CD4-positive, CD25-positive, alpha-beta regulatory T cell (primary cell): ENCODE measurements at regions not wholly inside any gene's neighbourhood (a gene's known extent, or its start where the extent isn't known, plus 50 kb on each side); places are given as distances from the start of the nearest gene placed in this dataset.

Experiments
- ATAC-seq, 2 donors: fragments of 150-1000 bp; cut with Tn5 transposase; one replicate each; pipeline ENCODE4 v1.10.0; 2021; ENCODE audit warnings: low read depth in 2 of 2, moderate number of reproducible peaks in 2 of 2, moderate library complexity in 1 of 2
- DNase-seq, 3 donors: peaks; one replicate each; pipeline versions ENCODE4 v3.0.0 to v3.0.0-alpha.2; 2012 to 2022; ENCODE audit warnings: mixed read lengths in 1 of 3
- H3K27ac ChIP-seq: one replicate; pipeline ENCODE4 v1.7.0; 2013; ENCODE audit warnings: mild to moderate bottlenecking, low read length; ENCODE audit not compliant: insufficient read depth, poor library complexity, severe bottlenecking
- H3K27me3 ChIP-seq: one replicate; pipeline ENCODE4 v1.7.0; 2013; ENCODE audit warnings: low read length; ENCODE audit not compliant: control insufficient read depth, insufficient read depth
- H3K36me3 ChIP-seq: one replicate; pipeline ENCODE4 v1.7.0; 2013; ENCODE audit warnings: mild to moderate bottlenecking, low read length, moderate library complexity; ENCODE audit not compliant: control insufficient read depth, insufficient read depth
- H3K4me1 ChIP-seq: 2 replicates; pipeline ENCODE4 v1.7.0; 2013; ENCODE audit warnings: mild to moderate bottlenecking, low read length; ENCODE audit not compliant: insufficient read depth, control insufficient read depth, poor library complexity, severe bottlenecking
- H3K4me3 ChIP-seq: one replicate; pipeline ENCODE4 v1.7.0; 2013; ENCODE audit warnings: low read depth, mild to moderate bottlenecking, low read length, moderate library complexity
- H3K9me3 ChIP-seq, 2 experiments: 1 replicate in 1 of 2; 2 replicates in 1 of 2; pipeline ENCODE4 v1.7.0; 2013; ENCODE audit warnings: low read length in 2 of 2, mild to moderate bottlenecking in 1 of 2, moderate library complexity in 1 of 2; ENCODE audit not compliant: control insufficient read depth in 2 of 2
- H3K27ac Mint-ChIP-seq, 3 donors: one replicate each; pipeline ENCODE4 v1.8.0; 2020 to 2022; ENCODE audit warnings: mild to moderate bottlenecking in 3 of 3, mixed read lengths in 3 of 3, moderate library complexity in 2 of 3
- H3K27me3 Mint-ChIP-seq: one replicate; pipeline ENCODE4 v1.8.0; 2022; ENCODE audit warnings: mild to moderate bottlenecking, mixed read lengths
- H3K36me3 Mint-ChIP-seq: one replicate; pipeline ENCODE4 v1.8.0; 2020; ENCODE audit warnings: mixed read lengths
- H3K4me1 Mint-ChIP-seq, 4 donors: one replicate each; pipeline ENCODE4 v1.8.0; 2020 to 2022; ENCODE audit warnings: mixed read lengths in 4 of 4, mild to moderate bottlenecking in 1 of 4
- H3K4me3 Mint-ChIP-seq, 4 donors: one replicate each; pipeline ENCODE4 v1.8.0; 2020 to 2022; ENCODE audit warnings: mild to moderate bottlenecking in 4 of 4, mixed read lengths in 4 of 4, moderate library complexity in 3 of 4
- H3K9me3 Mint-ChIP-seq, 7 donors: one replicate each; pipeline ENCODE4 v1.8.0; 2020 to 2022; ENCODE audit warnings: mixed read lengths in 7 of 7, mild to moderate bottlenecking in 3 of 7, moderate library complexity in 2 of 7

DNA sequence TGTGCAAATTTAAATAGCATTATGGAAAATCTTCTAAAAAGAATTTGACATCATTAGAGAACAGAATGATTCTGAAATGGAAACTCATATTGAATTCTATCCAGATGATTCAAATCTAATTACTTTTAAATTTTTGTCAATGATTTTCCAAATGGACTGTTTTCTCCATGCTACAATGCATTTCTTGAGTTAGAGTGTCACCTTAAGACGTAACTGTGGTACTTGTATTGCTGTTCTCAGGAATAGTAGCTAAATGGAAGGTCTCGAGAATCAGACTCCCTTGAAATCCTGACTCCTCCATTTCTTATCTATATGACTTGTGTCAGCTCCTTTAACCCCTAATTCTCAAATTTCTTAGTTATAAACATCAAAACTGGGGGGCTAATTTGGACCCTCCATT lies 102.3 kb downstream of the P2RY1 start:
- H3K36me3 Mint-ChIP-seq = no peaks in the 10 kb centered on the region
- H3K9me3 Mint-ChIP-seq = no peaks in the 10 kb centered on the region
- H3K4me3 ChIP-seq = no peak overlapping the region
- no peaks in the 10 kb centered on the region for H3K36me3 ChIP-seq
- H3K27me3 ChIP-seq = no peaks in the 10 kb centered on the region
- DNase-seq (no peak), ATAC-seq (no peak)
- no peaks in the 10 kb centered on the region for H3K4me1 ChIP-seq
- no peaks in the 10 kb centered on the region for H3K27me3 Mint-ChIP-seq
- H3K9me3 ChIP-seq = no peaks in the 10 kb centered on the region
- H3K27ac ChIP-seq = no peak overlapping the region
- no peak overlapping the region for H3K4me3 Mint-ChIP-seq
- no peak overlapping the region for H3K27ac Mint-ChIP-seq
- H3K4me1 Mint-ChIP-seq = no peaks in the 10 kb centered on the region

DNA sequence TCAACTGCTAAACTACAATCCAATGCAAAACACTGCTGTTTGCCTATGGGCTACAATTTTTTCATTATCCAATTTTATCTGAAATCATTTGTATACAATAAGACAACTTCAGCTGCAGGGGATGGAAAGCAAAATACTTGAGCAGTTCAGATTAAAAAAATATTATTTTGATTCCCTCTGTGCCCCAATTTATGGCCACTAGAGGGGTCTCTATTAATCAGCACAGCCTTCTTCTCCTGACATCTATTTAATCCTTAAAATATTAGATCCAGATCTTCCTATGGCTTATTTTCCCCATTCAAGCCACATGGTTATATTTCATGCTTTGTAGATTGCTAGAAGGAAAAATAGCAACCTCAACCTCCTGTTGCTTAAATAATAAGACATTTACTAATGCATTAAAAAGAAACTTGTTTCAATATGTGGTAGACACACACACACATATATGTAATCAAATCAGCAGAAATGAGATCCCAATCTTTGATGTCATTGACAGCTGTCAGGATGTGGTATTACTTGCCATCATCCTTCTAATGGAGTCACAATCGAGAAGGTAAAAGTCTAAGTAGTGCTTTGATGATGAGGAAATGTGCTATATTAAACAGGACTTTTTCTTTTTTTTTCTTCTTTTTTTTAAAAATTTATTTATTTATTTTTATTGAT lies 104.2 kb downstream of the P2RY1 start:
- Histone ChIP-seq H3K36me3 (no peaks in the 10 kb centered on the region), H3K4me1 (no peaks in the 10 kb centered on the region), H3K9me3 (no peaks in the 10 kb centered on the region), H3K27ac (no peak overlapping the region), H3K27me3 (no peaks in the 10 kb centered on the region), H3K4me3 (no peak overlapping the region)
- Mint-ChIP-seq H3K27me3 (no peaks in the 10 kb centered on the region), H3K4me1 (no peaks in the 10 kb centered on the region), H3K4me3 (no peak overlapping the region), H3K9me3 (no peaks in the 10 kb centered on the region), H3K36me3 (no peaks in the 10 kb centered on the region), H3K27ac (no peak overlapping the region)
- ATAC-seq (no peak), DNase-seq (peak in 1 of 3 donors; percentile 1)

DNA sequence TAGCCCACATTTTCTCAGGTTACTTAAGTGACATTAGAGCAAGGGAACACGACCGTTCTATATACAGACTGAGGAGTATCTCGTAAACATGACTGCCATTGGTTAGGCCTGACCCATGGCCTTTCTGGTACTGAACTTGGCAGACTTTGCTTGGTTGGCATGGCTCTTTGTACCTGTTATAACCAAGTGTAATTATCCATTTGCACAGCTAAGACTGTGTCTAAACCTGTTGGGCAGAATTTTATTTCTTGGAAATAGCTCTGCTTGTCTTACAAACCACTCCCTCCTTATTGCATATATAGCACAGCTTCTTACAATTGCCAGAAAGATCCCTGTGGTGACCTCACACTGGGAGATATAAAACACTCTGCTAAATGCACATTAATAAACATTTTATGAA lies 106.9 kb downstream of the P2RY1 start:
- H3K9me3 Mint-ChIP-seq = peaks cover 0 to 2% (median 0%) of the 10 kb centered on the region in 7 donors
- no peak for DNase-seq
- no peaks in the 10 kb centered on the region for H3K27me3 ChIP-seq
- no peaks in the 10 kb centered on the region for H3K4me1 Mint-ChIP-seq
- no peaks in the 10 kb centered on the region for H3K4me1 ChIP-seq
- H3K27me3 Mint-ChIP-seq = no peaks in the 10 kb centered on the region
- no peaks in the 10 kb centered on the region for H3K9me3 ChIP-seq
- no peak overlapping the region for H3K27ac Mint-ChIP-seq
- no peak overlapping the region for H3K27ac ChIP-seq
- no peak for ATAC-seq
- no peak overlapping the region for H3K4me3 ChIP-seq
- no peaks in the 10 kb centered on the region for H3K36me3 ChIP-seq
- H3K4me3 Mint-ChIP-seq = no peak overlapping the region
- no peaks in the 10 kb centered on the region for H3K36me3 Mint-ChIP-seq

DNA sequence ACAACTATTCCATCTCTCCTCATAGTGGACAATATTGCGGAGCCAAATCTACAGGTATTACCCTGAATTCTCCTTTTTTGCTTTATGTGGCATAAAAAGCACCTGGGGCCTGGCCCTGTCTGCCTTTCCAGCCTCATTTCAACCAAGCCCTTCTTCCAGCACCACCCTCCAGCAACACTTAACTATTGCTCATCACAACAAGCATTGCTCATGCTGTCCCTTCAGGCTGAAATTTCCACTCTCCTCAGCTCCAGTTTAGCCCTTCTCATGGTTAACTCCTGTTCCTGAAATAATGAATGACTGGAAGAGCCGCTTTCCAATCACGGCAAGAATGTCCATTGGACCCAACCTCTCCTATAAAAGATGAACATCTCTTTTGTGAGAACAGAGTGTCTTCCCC lies 107.4 kb downstream of the P2RY1 start:
- ATAC-seq = no peak
- no peak overlapping the region for H3K4me3 Mint-ChIP-seq
- no peaks in the 10 kb centered on the region for H3K9me3 ChIP-seq

DNA sequence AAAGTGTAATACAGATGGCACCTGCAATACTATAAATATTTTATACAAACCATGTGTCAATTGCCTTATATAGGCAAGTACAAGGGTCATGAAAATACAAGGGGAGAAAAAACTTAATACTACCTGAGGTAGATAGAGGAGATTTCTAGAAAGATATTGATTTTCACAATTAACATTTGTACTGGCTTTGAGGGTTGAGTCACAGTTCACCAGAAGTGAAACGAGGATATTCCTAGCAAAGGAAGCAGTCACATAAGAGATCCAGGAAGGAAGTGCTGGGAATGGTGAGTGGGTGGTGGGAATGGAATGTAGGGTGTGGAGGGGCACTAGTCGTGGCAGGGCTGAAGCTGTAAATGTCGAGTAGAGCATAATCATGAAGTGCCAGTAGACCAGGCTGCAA lies 108.7 kb downstream of the P2RY1 start:
- no peaks in the 10 kb centered on the region for H3K36me3 ChIP-seq
- Mint-ChIP-seq H3K27me3 (no peaks in the 10 kb centered on the region), H3K4me1 (no peaks in the 10 kb centered on the region), H3K36me3 (no peaks in the 10 kb centered on the region), H3K27ac (peak overlapping the region in 1 of 3 donors; percentile 64), H3K4me3 (no peak overlapping the region), H3K9me3 (peaks cover 0 to 2% (median 0%) of the 10 kb centered on the region in 7 donors)
- H3K27me3 ChIP-seq = no peaks in the 10 kb centered on the region
- H3K4me1 ChIP-seq = no peaks in the 10 kb centered on the region
- no peak overlapping the region for H3K4me3 ChIP-seq
- H3K27ac ChIP-seq = no peak overlapping the region
- no peak for DNase-seq
- no peak for ATAC-seq
- H3K9me3 ChIP-seq = no peaks in the 10 kb centered on the region

More for the DNA sequence above, 107.4 kb downstream of the P2RY1 start:
- Histone ChIP-seq H3K27ac (no peak overlapping the region), H3K27me3 (no peaks in the 10 kb centered on the region), H3K4me1 (no peaks in the 10 kb centered on the region), H3K4me3 (no peak overlapping the region), H3K36me3 (no peaks in the 10 kb centered on the region)
- Mint-ChIP-seq H3K27ac (no peak overlapping the region), H3K9me3 (peaks cover 0 to 2% (median 0%) of the 10 kb centered on the region in 7 donors), H3K27me3 (no peaks in the 10 kb centered on the region), H3K4me1 (no peaks in the 10 kb centered on the region), H3K36me3 (no peaks in the 10 kb centered on the region)
- no peak for DNase-seq

DNA sequence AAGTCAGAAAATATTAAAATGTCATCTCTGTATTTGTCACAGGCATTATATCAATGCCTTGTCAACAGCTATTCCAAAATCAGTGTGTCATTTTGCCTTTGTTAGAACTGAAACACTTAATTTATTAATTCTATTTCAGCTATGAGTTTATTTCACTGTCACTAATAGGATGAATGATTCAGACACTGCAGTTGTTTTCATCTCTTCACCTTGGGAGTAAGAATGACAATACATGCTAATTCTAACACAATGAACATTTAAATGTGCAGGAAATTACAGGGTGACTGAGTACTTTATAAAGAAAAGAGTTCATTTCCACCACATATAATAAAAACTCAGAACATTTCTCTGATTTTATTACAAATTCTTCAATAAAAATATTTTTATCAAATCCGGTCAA lies 109.7 kb downstream of the P2RY1 start:
- Mint-ChIP-seq H3K27me3 (no peaks in the 10 kb centered on the region), H3K4me1 (no peaks in the 10 kb centered on the region), H3K36me3 (no peaks in the 10 kb centered on the region), H3K9me3 (peaks cover 0 to 2% (median 0%) of the 10 kb centered on the region in 7 donors), H3K4me3 (no peak overlapping the region), H3K27ac (no peak overlapping the region)
- H3K27ac ChIP-seq = no peak overlapping the region
- H3K4me3 ChIP-seq = no peak overlapping the region
- no peaks in the 10 kb centered on the region for H3K9me3 ChIP-seq
- DNase-seq (no peak), ATAC-seq (no peak)
- no peaks in the 10 kb centered on the region for H3K27me3 ChIP-seq
- no peaks in the 10 kb centered on the region for H3K4me1 ChIP-seq
- H3K36me3 ChIP-seq = no peaks in the 10 kb centered on the region

DNA sequence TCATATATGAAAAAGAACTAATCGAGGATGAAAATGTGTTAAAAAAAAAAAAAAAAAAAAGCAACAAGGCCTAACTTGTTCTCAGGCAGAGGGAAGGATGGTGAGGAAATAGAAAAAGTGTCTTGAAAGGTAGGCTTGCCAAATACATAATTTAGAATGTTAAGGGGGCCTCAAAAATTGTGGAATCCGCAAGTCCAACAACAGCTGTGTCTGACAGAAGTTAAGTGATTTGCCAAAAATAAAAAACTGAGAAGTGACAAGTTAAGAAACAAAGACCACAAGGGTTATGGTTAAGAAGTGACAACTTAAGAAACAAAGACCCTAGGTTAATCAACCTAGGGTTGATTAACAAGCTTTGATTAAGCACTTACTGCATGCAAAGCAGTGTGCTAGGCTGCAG lies 110.6 kb downstream of the P2RY1 start:
- ATAC-seq (no peak), DNase-seq (no peak)
- no peak overlapping the region for H3K4me3 Mint-ChIP-seq
- H3K36me3 Mint-ChIP-seq = no peaks in the 10 kb centered on the region
- Histone ChIP-seq H3K36me3 (no peaks in the 10 kb centered on the region), H3K27ac (no peak overlapping the region), H3K4me1 (no peaks in the 10 kb centered on the region), H3K4me3 (no peak overlapping the region), H3K9me3 (no peaks in the 10 kb centered on the region), H3K27me3 (no peaks in the 10 kb centered on the region)
- no peaks in the 10 kb centered on the region for H3K4me1 Mint-ChIP-seq
- H3K27me3 Mint-ChIP-seq = no peaks in the 10 kb centered on the region
- peaks cover 0 to 2% (median 0%) of the 10 kb centered on the region in 7 donors for H3K9me3 Mint-ChIP-seq
- no peak overlapping the region for H3K27ac Mint-ChIP-seq

DNA sequence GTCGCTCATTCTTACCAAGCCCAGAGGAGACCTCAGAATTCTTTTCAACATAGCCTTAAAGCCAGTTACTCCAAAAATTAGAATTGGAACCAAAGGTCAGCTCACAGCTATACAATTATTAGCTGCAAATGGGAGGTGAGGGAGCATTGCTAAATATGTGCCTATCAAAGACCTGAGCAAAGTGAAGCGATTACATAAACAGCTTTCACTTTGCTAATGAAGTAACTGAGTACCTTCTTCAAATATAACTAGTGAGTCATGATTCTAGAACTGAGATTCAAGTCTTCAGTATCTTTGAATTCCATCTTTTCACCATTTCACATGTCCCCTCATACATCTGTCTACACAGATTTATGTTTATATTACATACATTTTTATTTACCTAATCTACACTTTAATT lies 122.6 kb downstream of the P2RY1 start:
- no peak for ATAC-seq

More for the DNA sequence above, 122.6 kb downstream of the P2RY1 start:
- H3K27ac ChIP-seq = no peak overlapping the region
- H3K9me3 Mint-ChIP-seq = no peaks in the 10 kb centered on the region
- H3K4me1 ChIP-seq = no peaks in the 10 kb centered on the region
- DNase-seq = no peak
- H3K9me3 ChIP-seq = no peaks in the 10 kb centered on the region
- H3K36me3 ChIP-seq = no peaks in the 10 kb centered on the region
- no peaks in the 10 kb centered on the region for H3K27me3 Mint-ChIP-seq
- no peaks in the 10 kb centered on the region for H3K27me3 ChIP-seq
- no peak overlapping the region for H3K4me3 ChIP-seq
- H3K4me1 Mint-ChIP-seq = no peaks in the 10 kb centered on the region
- no peaks in the 10 kb centered on the region for H3K36me3 Mint-ChIP-seq
- no peak overlapping the region for H3K27ac Mint-ChIP-seq
- no peak overlapping the region for H3K4me3 Mint-ChIP-seq
